NCI-H345 (cell line): ENCODE measurements at regions not wholly inside any gene's neighbourhood (a gene's known extent, or its start where the extent isn't known, plus 50 kb on each side); places are given as distances from the start of the nearest gene placed in this dataset.

Experiments
- DNase-seq: peaks from one replicate; lab custom pipeline; 2025; lab: John Stamatoyannopoulos, UW

- DNase-seq = no peak
Measured at GRCh38 chr4:137674066-137674465, 141.8 kb upstream of the PCDH18 start.

- no peak for DNase-seq
Measured at GRCh38 chr4:137668885-137669545, 136.7 kb upstream of the PCDH18 start.

- no peak for DNase-seq
Measured at GRCh38 chr4:137664416-137664815, 132.1 kb upstream of the PCDH18 start.

- DNase-seq = no peak
Measured at GRCh38 chr4:137664046-137664387, 131.7 kb upstream of the PCDH18 start.

DNA sequence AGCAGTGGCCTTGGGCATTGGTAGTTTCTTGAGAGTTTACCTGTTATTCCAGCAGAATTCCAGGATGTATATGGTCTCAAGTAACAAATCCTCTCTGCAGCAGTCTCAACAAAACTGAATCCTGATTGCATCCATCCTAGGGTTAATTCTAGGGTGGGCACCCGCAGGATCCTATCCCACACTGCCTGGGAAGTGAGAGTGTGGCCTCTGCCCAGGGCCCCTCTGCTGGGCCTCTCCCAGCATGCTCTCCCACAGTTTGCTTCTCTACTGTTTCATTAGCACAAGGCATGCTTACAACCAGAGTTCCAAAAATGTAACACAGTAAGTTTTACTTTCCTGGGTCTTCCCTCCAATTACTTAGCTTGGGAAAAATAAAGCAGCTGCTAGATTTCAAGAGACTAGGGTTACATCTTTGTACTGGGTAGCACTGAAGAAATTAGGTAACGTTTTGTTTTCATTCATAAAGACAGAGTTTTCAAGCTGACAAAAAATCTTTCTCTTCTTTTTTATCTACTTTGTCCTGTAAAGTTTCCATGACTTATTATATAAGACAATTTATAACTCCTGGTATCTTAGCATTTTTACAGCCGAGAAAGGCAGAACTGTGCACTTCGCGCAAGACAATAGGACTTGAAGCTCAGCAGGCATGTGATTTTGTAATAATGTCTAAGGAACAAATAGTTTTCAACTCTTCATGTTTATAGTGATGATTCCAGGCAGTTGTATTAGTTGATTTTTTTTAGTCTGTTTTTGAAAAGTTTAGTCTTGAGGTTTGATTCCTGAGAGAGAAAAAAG lies 131.2 kb upstream of the PCDH18 start:
- no peak for DNase-seq

GRCh38 chr4:137661693-137662092 lies 129.4 kb upstream of the PCDH18 start:
- no peak for DNase-seq

DNA sequence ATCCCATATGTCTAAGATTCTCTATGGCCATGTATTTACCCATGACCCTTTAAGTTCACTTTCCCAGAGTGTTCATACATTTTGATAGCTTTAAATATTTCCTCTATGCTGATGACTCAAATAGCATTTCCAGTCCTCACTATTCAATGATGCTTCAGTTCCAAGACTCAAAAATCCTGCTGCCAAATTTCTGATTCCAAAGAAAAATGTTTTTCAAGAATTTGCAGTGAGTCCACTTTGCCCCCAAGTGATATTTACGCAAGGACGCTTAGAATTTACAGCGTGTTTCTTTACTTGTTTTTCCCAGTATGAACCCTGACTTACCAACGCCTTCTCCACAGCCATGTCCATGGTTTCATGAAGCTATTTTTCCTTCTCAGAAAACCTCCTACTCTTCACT lies 127.9 kb upstream of the PCDH18 start:
- no peak for DNase-seq

GRCh38 chr4:137659431-137659830 lies 127.1 kb upstream of the PCDH18 start:
- DNase-seq = no peak

DNA sequence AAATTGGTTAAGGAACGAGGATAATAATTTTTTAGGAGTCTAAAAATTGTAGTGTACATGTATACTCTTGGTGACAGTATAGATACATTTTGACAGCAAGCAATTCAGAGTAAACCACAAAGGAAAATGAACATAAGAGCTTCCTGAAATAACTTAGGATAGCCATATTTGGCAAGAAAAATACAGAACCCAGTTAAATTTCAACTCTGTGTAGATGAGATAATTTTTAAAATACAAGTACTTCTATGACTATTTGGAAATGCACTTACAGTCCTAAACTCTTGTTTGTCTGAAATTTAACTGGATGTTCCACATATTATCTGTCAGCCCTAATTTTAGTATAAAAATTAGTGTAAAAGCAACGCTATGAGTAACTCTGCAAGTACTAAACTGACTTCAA lies 124.4 kb upstream of the PCDH18 start:
- DNase-seq = no peak

DNA sequence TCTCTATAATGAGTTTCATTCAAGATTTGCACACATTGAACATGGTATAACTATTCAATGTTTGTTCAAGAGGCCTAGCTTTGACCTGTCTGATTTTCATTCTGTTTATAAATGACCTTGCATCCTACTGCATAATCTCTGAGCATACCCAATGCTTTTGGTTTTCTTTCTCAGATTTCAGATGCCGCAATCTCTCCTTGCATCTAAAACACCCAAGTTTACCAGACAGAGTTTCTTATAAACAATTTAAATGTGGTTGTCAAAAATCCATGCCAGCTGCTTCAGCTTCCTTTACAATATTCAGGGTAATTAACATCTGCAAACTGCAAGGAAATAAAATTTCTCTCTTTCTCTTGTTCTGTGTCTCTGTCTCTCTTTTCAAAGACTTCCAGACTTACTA lies 123.0 kb upstream of the PCDH18 start:
- no peak for DNase-seq

DNA sequence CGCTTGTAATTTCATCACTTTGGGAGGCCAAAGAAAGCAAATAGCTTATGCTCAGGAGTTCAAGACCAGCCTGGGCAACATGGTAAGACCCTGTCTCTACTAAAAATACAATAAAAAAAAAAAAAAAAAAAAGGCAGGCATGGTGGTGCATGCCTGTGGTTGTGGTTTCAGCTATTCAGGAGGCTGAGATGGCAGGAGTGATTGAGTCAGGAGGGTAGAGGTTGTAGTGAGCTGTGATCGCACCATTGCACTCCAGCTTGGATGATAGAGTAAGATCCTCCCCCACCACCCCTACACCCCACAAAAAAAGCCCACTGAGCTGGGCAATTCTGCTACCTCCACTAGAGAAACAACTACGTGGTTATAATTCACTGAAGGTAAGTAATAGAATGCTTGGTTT lies 118.8 kb upstream of the PCDH18 start:
- no peak for DNase-seq

GRCh38 chr4:137649711-137650450 lies 117.6 kb upstream of the PCDH18 start:
- DNase-seq = no peak

- DNase-seq = no peak
Measured at GRCh38 chr4:137648531-137648930, 116.2 kb upstream of the PCDH18 start.

- no peak for DNase-seq
Measured at GRCh38 chr4:137647375-137647774, 115.1 kb upstream of the PCDH18 start.

GRCh38 chr4:137644201-137644600 lies 111.9 kb upstream of the PCDH18 start:
- DNase-seq = no peak

GRCh38 chr4:137641544-137641943 lies 109.2 kb upstream of the PCDH18 start:
- no peak for DNase-seq

DNA sequence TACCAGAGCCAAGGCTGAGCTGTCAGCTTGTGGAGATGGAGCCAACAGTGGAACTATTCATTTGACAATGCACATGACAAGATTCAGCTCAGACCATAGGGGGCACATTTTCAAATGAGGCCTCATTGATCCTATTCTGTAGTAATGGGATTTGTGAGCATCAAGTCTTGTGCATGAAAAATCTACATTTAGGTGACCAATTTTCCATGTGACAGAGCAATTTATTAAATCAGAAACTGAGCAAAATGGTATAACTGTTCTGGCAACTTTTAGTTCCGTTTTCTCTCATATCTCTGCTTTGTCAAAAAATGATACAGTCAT lies 108.5 kb upstream of the PCDH18 start:
- no peak for DNase-seq

- no peak for DNase-seq
Measured at GRCh38 chr4:137640156-137640837, 108.0 kb upstream of the PCDH18 start.

DNA sequence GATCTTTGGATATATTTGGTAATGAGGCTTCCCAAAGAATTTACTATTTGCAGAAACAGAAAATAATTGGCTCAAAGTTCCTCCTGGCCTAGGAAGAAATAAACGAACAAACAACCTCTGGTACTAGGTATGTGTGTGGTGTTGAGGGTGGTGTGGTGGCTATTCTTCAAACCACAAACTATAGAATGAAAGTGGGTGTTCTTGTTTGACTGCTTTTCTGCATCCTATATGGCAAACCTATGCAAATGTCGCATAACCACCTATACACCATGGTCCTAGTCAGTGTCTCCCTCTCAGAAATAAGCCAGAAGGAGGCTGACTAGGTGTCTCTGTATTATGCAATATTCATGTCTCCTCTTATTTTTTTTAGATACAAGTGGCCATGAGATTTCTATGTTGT lies 106.6 kb upstream of the PCDH18 start:
- no peak for DNase-seq

- DNase-seq = no peak
Measured at GRCh38 chr4:137635601-137636000, 103.3 kb upstream of the PCDH18 start.

- no peak for DNase-seq
Measured at GRCh38 chr4:137635108-137635507, 102.8 kb upstream of the PCDH18 start.

GRCh38 chr4:137632842-137633241 lies 100.5 kb upstream of the PCDH18 start:
- DNase-seq = no peak

GRCh38 chr4:137631605-137632004 lies 99.3 kb upstream of the PCDH18 start:
- no peak for DNase-seq
